ENCODE measurements at regions not wholly inside any gene's neighbourhood (a gene's known extent, or its start where the extent isn't known, plus 50 kb on each side); places are given as distances from the start of the nearest gene placed in this dataset.

DNA sequence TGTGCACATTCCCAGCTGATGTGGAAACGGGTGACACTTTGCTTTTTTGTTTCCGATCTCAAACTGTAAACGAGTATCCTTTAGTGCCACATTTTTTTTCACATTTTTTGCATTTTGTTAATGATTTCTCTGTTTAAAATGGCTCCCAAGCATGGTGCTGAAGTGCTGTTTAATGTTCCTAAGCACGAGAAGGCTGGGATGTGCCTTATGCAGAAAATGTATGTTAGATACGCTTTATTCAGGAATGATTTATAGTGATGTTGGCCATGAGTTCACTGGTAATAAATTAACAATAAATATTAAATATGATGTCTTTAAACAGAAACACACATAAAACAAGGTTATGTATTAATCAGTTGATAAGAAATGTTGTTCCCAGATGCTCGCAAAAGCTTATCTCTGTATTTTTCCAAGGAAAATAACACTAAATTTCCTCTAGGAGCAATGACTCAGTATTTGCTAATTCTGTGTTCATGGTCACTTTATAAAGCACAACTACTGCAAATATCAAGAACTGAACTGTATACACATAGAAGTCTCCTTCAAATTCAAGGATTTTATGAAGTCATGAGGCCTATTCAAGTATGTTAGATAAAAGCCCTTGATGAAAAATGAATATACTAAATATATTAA lies 305.9 kb upstream of the SMIM30 start:
- Histone ChIP-seq H3K9ac (no peak overlapping the region), H4K20me1 (no peaks in the 10 kb centered on the region), H3K27ac (no peak overlapping the region), H3K9me3 (replicated peaks in 1 of 11) (no peaks in the 10 kb centered on the region), H3K4me3 (no peak overlapping the region), H3K36me3 (no peaks in the 10 kb centered on the region), H3K4me2 (no peak overlapping the region), H3K27me3 (no peaks in the 10 kb centered on the region), H3K4me1 (no peaks in the 10 kb centered on the region; a peak in 1 of 20 replicates)
- TF ChIP-seq Cebpa-rat (IDR thresholded peaks at IDR 0.05), result no peak

DNA sequence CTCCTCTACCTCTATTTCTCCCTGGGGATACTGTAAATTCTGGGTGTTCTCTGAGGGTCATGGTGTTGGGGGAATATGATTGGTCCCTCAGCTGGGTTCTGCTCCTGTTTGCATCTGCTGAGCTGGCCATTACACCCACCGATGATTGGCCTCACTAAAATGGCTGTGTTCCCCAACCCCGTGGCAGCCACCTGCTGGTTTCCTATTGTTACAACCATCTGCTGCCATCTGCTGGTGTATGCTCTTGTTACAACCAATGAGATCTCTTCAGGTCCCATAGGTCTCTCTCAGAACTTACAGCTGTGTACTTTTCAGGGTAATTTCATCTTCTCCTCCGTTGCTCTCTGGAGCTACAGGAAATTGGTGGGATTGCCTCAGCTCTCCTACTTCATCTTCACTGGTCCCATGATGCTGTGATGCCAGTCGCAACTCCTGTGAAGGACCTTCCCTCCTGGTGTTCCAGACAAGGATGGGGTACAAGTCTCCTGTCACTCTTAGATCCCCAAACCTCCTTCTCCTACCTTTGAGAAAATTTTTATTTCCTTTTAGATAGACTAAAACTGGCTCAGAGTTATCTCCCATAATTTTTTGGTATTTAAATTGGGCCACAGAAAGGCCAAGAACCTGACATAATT lies 303.5 kb upstream of the SMIM30 start:
- no peak overlapping the region for H3K9ac ChIP-seq
- no peaks in the 10 kb centered on the region for H3K36me3 ChIP-seq
- TF ChIP-seq Cebpa-rat (IDR thresholded peaks at IDR 0.05), result no peak
- H3K9me3 ChIP-seq (replicated peaks in 1 of 11), result no peaks in the 10 kb centered on the region
- H3K4me2 ChIP-seq, result peak overlapping the region in 2 of 11 experiments; percentile 13 to 21; a peak in 1 of 22 replicates
- H3K27ac ChIP-seq, result no peak overlapping the region
- H3K4me3 ChIP-seq, result no peak overlapping the region
- H3K27me3 ChIP-seq, result no peaks in the 10 kb centered on the region
- no peaks in the 10 kb centered on the region for H4K20me1 ChIP-seq
- H3K4me1 ChIP-seq, result no peaks in the 10 kb centered on the region; a peak in 1 of 20 replicates

DNA sequence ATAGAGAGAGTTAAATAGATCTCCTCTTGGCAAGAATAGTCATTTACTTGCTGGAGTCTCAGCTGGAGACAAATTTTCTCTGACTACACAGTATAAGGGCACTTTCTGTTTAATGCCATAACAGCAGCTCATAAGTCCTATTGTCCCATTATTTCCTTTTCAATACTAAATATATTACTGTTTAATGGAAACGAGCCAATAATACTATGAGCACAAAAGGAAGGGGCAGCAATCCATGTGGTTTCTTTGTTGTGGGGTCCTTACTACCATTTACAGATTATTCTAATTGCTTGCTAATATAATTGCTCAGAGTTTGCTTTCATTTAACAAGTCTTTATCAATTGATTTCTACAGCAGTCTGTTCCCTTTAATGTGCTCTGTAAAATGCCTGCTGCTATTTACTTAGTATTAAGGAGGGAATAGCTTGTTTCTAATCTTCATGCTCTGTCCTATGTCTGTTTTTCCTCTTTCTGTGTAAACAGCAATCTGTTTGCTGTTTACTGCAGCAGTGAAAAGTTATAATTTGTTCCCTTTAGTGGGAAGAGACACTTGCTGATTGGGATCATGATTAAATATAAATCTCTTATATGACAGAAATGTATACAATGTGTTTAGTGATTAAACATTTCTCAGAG lies 296.2 kb upstream of the SMIM30 start:
- Histone ChIP-seq H3K27me3 (no peaks in the 10 kb centered on the region), H3K4me2 (no peak overlapping the region), H3K4me3 (no peak overlapping the region), H3K9me3 (replicated peaks in 1 of 11) (no peaks in the 10 kb centered on the region), H3K9ac (no peak overlapping the region), H4K20me1 (no peaks in the 10 kb centered on the region), H3K27ac (no peak overlapping the region), H3K36me3 (no peaks in the 10 kb centered on the region), H3K4me1 (no peaks in the 10 kb centered on the region)
- TF ChIP-seq Cebpa-rat (IDR thresholded peaks at IDR 0.05), result no peak

DNA sequence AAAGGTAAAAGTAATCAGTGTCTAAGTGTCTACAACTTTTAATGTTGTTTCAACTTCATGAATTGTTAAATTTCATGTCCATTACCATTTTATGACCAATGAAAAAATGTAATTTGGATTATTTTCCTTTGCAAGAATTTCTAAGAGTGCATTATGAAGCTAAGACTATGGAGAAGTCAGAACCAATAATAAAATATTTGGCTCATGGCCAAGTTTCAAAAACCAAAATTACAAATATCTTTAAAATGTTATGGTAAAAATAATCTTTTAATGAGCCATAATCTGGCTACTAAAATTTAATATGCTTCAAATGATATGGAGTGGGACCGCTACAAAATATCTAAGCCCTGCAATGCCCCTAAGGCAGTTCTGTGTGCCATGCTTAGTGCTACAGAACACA lies 294.1 kb upstream of the SMIM30 start:
- H3K4me1 ChIP-seq, result no peaks in the 10 kb centered on the region
- H3K27me3 ChIP-seq, result no peaks in the 10 kb centered on the region
- H4K20me1 ChIP-seq, result no peaks in the 10 kb centered on the region
- no peak overlapping the region for H3K27ac ChIP-seq
- H3K4me2 ChIP-seq, result no peak overlapping the region
- no peak overlapping the region for H3K4me3 ChIP-seq
- H3K9ac ChIP-seq, result no peak overlapping the region
- no peak for TF ChIP-seq Cebpa-rat (IDR thresholded peaks at IDR 0.05)
- no peaks in the 10 kb centered on the region for H3K9me3 ChIP-seq (replicated peaks in 1 of 11)
- H3K36me3 ChIP-seq, result no peaks in the 10 kb centered on the region

DNA sequence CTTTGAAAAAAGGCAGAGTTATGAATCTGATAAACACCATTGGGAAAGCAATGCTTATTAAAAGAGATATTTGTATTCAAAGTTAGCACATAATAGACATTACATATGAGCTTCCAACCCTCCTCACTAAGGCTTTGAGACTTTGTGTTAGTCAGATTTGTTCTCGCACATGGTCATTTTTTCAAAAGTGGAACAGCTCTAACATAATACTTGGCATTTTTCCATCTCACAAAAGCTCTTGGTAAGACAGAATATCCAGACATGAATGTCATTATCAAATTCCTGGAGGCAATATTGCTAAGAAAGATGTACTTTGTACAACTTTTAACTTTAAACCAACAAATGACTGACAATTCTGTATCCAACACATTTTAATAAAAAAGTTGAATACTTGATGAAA lies 292.4 kb upstream of the SMIM30 start:
- H3K9ac ChIP-seq, result no peak overlapping the region
- H3K4me3 ChIP-seq, result no peak overlapping the region
- H3K27ac ChIP-seq, result no peak overlapping the region
- H3K27me3 ChIP-seq, result no peaks in the 10 kb centered on the region
- H3K36me3 ChIP-seq, result no peaks in the 10 kb centered on the region
- no peaks in the 10 kb centered on the region for H3K9me3 ChIP-seq (replicated peaks in 1 of 11)
- no peak for TF ChIP-seq Cebpa-rat (IDR thresholded peaks at IDR 0.05)
- no peak overlapping the region for H3K4me2 ChIP-seq
- H4K20me1 ChIP-seq, result no peaks in the 10 kb centered on the region
- H3K4me1 ChIP-seq, result no peaks in the 10 kb centered on the region

DNA sequence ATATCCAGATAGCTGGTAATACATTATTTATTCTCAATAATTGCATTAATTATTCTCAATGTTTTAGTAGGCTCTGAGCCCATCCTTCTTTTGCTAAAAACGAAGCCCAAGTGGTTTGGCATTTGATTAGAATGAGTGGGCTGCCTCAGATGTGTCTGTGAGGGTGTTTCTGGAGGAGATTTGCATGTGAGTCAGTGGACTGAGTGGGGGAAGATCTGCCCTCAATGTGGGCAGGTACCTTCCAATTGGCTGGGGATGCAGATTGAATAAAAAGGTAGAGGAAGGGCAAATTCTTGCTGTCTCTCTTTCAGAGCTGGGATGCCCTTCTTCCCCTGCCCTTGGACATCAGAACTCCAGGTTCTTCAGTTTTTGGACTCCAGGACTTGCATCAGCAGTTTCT lies 290.6 kb upstream of the SMIM30 start:
- no peaks in the 10 kb centered on the region for H3K4me1 ChIP-seq
- H3K9ac ChIP-seq, result no peak overlapping the region
- no peaks in the 10 kb centered on the region for H4K20me1 ChIP-seq
- no peak for TF ChIP-seq Cebpa-rat (IDR thresholded peaks at IDR 0.05)
- no peaks in the 10 kb centered on the region for H3K27me3 ChIP-seq
- H3K36me3 ChIP-seq, result no peaks in the 10 kb centered on the region
- no peak overlapping the region for H3K4me2 ChIP-seq
- no peak overlapping the region for H3K27ac ChIP-seq
- no peak overlapping the region for H3K4me3 ChIP-seq
- H3K9me3 ChIP-seq (replicated peaks in 1 of 11), result no peaks in the 10 kb centered on the region

DNA sequence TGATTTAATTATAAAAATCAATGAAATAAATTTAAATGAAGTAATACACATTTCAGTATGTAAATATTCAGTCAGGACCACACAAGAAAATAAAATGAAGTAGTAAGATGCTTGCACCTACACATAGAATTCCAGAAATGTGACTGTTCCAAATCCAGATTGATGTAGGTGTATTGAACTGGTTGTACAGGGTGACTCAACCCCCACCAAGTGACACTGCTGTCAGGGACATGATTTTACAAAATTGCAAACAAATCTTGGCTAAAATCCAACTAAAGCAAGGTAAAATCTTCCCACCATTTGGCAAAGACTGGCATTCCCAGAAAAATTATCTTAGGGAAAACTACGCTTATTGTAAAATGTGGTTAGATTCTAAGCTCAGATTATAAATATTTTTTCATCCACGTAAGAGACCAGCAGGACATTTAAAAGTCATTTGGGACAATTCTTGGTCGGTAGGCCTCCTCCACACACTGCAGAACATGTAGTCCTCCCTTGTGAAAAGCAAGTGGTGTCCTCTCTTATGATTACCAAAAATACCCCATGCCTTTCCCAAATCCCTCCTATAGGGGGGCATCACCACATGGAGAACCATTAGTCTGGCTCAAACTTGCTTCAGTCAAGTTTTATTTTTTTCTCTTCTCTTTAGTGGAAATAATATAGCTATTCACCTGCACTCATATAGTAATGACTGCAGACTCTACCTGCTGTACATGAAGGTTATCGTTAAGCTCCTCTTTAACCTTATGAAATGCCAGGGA lies 287.1 kb upstream of the SMIM30 start:
- no peak for TF ChIP-seq Cebpa-rat (IDR thresholded peaks at IDR 0.05)
- Histone ChIP-seq H3K9me3 (replicated peaks in 1 of 11) (no peaks in the 10 kb centered on the region), H3K27ac (no peak overlapping the region), H3K4me3 (no peak overlapping the region), H3K4me2 (no peak overlapping the region), H3K4me1 (no peaks in the 10 kb centered on the region), H3K9ac (no peak overlapping the region), H3K27me3 (no peaks in the 10 kb centered on the region), H3K36me3 (no peaks in the 10 kb centered on the region), H4K20me1 (no peaks in the 10 kb centered on the region)

DNA sequence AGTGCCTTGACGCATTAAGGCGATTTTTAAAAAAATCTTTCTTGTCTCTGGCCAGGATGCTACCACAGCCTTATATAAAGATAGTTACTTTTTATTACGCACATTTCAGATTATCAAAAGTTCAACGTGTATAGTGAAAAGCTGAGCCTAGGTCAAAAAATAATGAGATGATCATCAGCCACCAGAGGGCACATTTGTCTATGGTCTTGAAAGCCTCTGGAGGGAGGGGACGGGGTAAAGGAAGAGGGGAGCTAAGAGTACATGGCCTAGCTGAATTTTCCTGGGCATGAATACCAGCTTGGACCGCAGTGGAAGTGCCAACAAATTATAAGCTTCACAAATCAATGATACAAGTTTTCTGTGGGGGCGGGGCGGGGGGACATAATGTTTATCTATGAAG lies 285.9 kb upstream of the SMIM30 start:
- H3K9ac ChIP-seq, result no peak overlapping the region
- H3K4me3 ChIP-seq, result no peak overlapping the region
- no peaks in the 10 kb centered on the region for H3K4me1 ChIP-seq
- no peaks in the 10 kb centered on the region for H3K36me3 ChIP-seq
- H3K27ac ChIP-seq, result no peak overlapping the region
- no peaks in the 10 kb centered on the region for H3K9me3 ChIP-seq (replicated peaks in 1 of 11)
- TF ChIP-seq Cebpa-rat (IDR thresholded peaks at IDR 0.05), result no peak
- no peaks in the 10 kb centered on the region for H3K27me3 ChIP-seq
- no peak overlapping the region for H3K4me2 ChIP-seq
- H4K20me1 ChIP-seq, result no peaks in the 10 kb centered on the region

DNA sequence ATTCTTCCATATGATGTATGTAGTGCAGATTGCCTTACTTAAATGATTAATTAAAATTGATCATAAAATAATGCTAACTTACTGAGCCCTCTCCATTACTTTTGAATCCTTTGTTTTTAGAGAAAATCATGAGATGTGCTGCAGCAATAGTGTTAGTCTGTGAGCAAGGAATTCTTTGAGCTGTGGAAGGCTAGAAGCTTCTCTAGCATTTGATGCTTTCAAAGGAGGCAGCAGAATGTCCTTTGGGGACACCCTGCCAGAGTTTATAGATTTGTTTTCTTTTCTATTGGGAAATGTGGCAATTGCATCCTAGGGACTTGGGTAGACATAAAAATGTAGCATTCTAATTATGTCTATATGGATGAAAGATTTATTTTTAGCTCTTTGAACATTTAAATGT lies 284.1 kb upstream of the SMIM30 start:
- no peaks in the 10 kb centered on the region for H4K20me1 ChIP-seq
- no peak overlapping the region for H3K27ac ChIP-seq
- TF ChIP-seq Cebpa-rat (IDR thresholded peaks at IDR 0.05), result no peak
- no peaks in the 10 kb centered on the region for H3K4me1 ChIP-seq
- no peaks in the 10 kb centered on the region for H3K36me3 ChIP-seq
- no peak overlapping the region for H3K4me3 ChIP-seq
- H3K4me2 ChIP-seq, result no peak overlapping the region
- H3K27me3 ChIP-seq, result no peaks in the 10 kb centered on the region
- H3K9ac ChIP-seq, result no peak overlapping the region
- H3K9me3 ChIP-seq (replicated peaks in 1 of 11), result no peaks in the 10 kb centered on the region
